ENCODE measurements at regions not wholly inside any gene's neighbourhood (a gene's known extent, or its start where the extent isn't known, plus 50 kb on each side); places are given as distances from the start of the nearest gene placed in this dataset.

DNA sequence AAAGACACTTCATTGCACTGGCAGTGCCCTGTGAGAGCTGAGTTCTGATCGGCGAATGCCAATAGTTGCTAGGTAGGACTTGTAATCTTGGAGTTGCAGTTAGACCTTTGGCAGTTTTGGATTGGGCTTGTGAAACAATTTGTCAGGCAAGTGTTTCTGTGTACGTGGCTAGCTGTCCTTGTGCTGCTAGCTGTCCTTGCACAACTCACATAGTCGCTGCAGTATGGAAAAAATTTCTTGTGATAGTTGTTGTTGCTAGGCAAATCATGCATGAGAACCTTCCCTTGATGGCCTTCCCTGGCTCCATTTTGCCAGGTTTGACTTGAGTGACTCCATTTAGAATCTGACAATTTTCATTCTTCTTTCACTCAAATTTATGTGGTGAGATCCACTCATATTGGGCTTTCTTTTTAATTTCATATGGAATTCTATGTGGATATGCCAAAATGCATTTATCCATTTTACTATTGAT lies 140.7 kb downstream of the APIP start:
- no peak for TF ChIP-seq POLR2A (IDR thresholded peaks at IDR 0.05; ENCODE audit: low read depth, low read length)
- TF ChIP-seq TAF1 (IDR thresholded peaks at IDR 0.05; ENCODE audit: low read depth, low read length) = no peak
- TF ChIP-seq PAX5 (IDR thresholded peaks at IDR 0.05; ENCODE audit: insufficient read depth, low read length, severe bottlenecking) = no peak
- no peak for TF ChIP-seq POLR2AphosphoS5 (IDR thresholded peaks at IDR 0.05; ENCODE audit: low read depth, low read length)
- TF ChIP-seq POU2F2 (IDR thresholded peaks at IDR 0.05; ENCODE audit: low read depth, low read length) = no peak
